ENCODE measurements at regions not wholly inside any gene's neighbourhood (a gene's known extent, or its start where the extent isn't known, plus 50 kb on each side); places are given as distances from the start of the nearest gene placed in this dataset.
"Not testable (repeated sequence)": the region's sequence is repeated elsewhere in the genome, so short reads cannot be mapped to it uniquely, and the experiment has no call there.

- DNase-seq: not testable (repeated sequence)
Observed at GRCh38 chr21:18567770-18568169, 164.2 kb upstream of the TMPRSS15 start.

GRCh38 chr21:18588001-18588662 is 184.5 kb upstream of the TMPRSS15 start:
- no peak for DNase-seq

GRCh38 chr21:18601146-18601545 is 197.6 kb upstream of the TMPRSS15 start:
- no peak for DNase-seq

GRCh38 chr21:18602711-18603110 is 199.1 kb upstream of the TMPRSS15 start:
- no peak for DNase-seq

GRCh38 chr21:18603261-18603660 is 199.7 kb upstream of the TMPRSS15 start:
- no peak for DNase-seq

- DNase-seq: no peak
Observed at GRCh38 chr21:18603980-18604379, 200.4 kb upstream of the TMPRSS15 start.

GRCh38 chr21:18608226-18608625 is 204.6 kb upstream of the TMPRSS15 start:
- DNase-seq: no peak

GRCh38 chr21:18614303-18614702 is 210.7 kb upstream of the TMPRSS15 start:
- no peak for DNase-seq

- DNase-seq: no peak
Observed at GRCh38 chr21:18617291-18617690, 213.7 kb upstream of the TMPRSS15 start.

GRCh38 chr21:18620436-18620835 is 216.9 kb upstream of the TMPRSS15 start:
- no peak for DNase-seq

GRCh38 chr21:18622383-18622782 is 218.8 kb upstream of the TMPRSS15 start:
- DNase-seq: no peak

- no peak for DNase-seq
Observed at GRCh38 chr21:18630446-18630845, 226.9 kb upstream of the TMPRSS15 start.

GRCh38 chr21:18636897-18637296 is 233.3 kb upstream of the TMPRSS15 start:
- no peak for DNase-seq

- DNase-seq: no peak
Observed at GRCh38 chr21:18646116-18646515, 242.5 kb upstream of the TMPRSS15 start.

- no peak for DNase-seq
Observed at GRCh38 chr21:18655931-18656330, 252.3 kb upstream of the TMPRSS15 start.

- DNase-seq: no peak
Observed at GRCh38 chr21:18661842-18662241, 258.3 kb upstream of the TMPRSS15 start.

GRCh38 chr21:18663663-18664062 is 260.1 kb upstream of the TMPRSS15 start:
- DNase-seq: no peak

- no peak for DNase-seq
Observed at GRCh38 chr21:18666725-18667124, 263.1 kb upstream of the TMPRSS15 start.

GRCh38 chr21:18673789-18674188 is 270.2 kb upstream of the TMPRSS15 start:
- DNase-seq: no peak

GRCh38 chr21:18677632-18678031 is 274.0 kb upstream of the TMPRSS15 start:
- DNase-seq: no peak

- no peak for DNase-seq
Observed at GRCh38 chr21:18705971-18706370, 302.4 kb upstream of the TMPRSS15 start.

GRCh38 chr21:18711662-18712061 is 308.1 kb upstream of the TMPRSS15 start:
- no peak for DNase-seq

- DNase-seq: no peak
Observed at GRCh38 chr21:18715606-18716005, 312.0 kb upstream of the TMPRSS15 start.

GRCh38 chr21:18716578-18717138 is 313.1 kb upstream of the TMPRSS15 start:
- no peak for DNase-seq

GRCh38 chr21:18722193-18722592 is 318.6 kb upstream of the TMPRSS15 start:
- DNase-seq: no peak
